ENCODE measurements at regions not wholly inside any gene's neighbourhood (a gene's known extent, or its start where the extent isn't known, plus 50 kb on each side); places are given as distances from the start of the nearest gene placed in this dataset.
A peak's percentile ranks its signal among the peaks of the same experiment; 100 is the strongest.

GRCh38 chr16:51968749-51969148 lies 578.2 kb downstream of the TOX3 start:
- intact Hi-C loops (cut with DNase I; ENCODE audit: low total_unique reads) = no loop called here

GRCh38 chr16:51967646-51968045 lies 579.3 kb downstream of the TOX3 start:
- Histone ChIP-seq H3K27ac (no peak overlapping the region), H3K4me1 (no peaks in the 10 kb centered on the region), H3K27me3 (no peaks in the 10 kb centered on the region), H3K9me3 (no peaks in the 10 kb centered on the region), H3K36me3 (no peaks in the 10 kb centered on the region), H3K4me3 (no peak overlapping the region)
- TF ChIP-seq CTCF (IDR thresholded peaks at IDR 0.05) = no peak
- no peak for TF ChIP-seq POLR2A (IDR thresholded peaks at IDR 0.05)
- intact Hi-C loops (cut with DNase I; ENCODE audit: low total_unique reads) = no loop called here
- DNase-seq = no peak

More at GRCh38 chr16:51968749-51969148, 578.2 kb downstream of the TOX3 start:
- no peak overlapping the region for H3K4me3 ChIP-seq
- H3K27me3 ChIP-seq = no peaks in the 10 kb centered on the region
- no peaks in the 10 kb centered on the region for H3K4me1 ChIP-seq
- no peaks in the 10 kb centered on the region for H3K36me3 ChIP-seq
- TF ChIP-seq CTCF (IDR thresholded peaks at IDR 0.05) (no peak), POLR2A (IDR thresholded peaks at IDR 0.05) (no peak)
- peak overlapping the region in 1 of 2 donors; percentile 3 for H3K27ac ChIP-seq
- no peak for DNase-seq
- H3K9me3 ChIP-seq = no peaks in the 10 kb centered on the region

- intact Hi-C loops (cut with DNase I; ENCODE audit: low total_unique reads) = no loop called here
- DNase-seq = no peak
- H3K9me3 ChIP-seq = no peaks in the 10 kb centered on the region
- H3K36me3 ChIP-seq = no peaks in the 10 kb centered on the region
- no peak overlapping the region for H3K4me3 ChIP-seq
- no peak overlapping the region for H3K27ac ChIP-seq
- H3K4me1 ChIP-seq = no peaks in the 10 kb centered on the region
- TF ChIP-seq POLR2A (IDR thresholded peaks at IDR 0.05) (no peak), CTCF (IDR thresholded peaks at IDR 0.05) (no peak)
- no peaks in the 10 kb centered on the region for H3K27me3 ChIP-seq
Observed at GRCh38 chr16:51960931-51961330, 586.0 kb downstream of the TOX3 start.

- Histone ChIP-seq H3K27ac (no peak overlapping the region), H3K9me3 (no peaks in the 10 kb centered on the region), H3K4me1 (no peaks in the 10 kb centered on the region), H3K27me3 (no peaks in the 10 kb centered on the region), H3K36me3 (no peaks in the 10 kb centered on the region), H3K4me3 (no peak overlapping the region)
- intact Hi-C loops (cut with DNase I; ENCODE audit: low total_unique reads) = no loop called here
- TF ChIP-seq CTCF (IDR thresholded peaks at IDR 0.05) (no peak), POLR2A (IDR thresholded peaks at IDR 0.05) (no peak)
- no peak for DNase-seq
Observed at GRCh38 chr16:51953286-51953985, 593.5 kb downstream of the TOX3 start.

GRCh38 chr16:51952500-51952899 lies 594.4 kb downstream of the TOX3 start:
- Histone ChIP-seq H3K4me3 (no peak overlapping the region), H3K9me3 (no peaks in the 10 kb centered on the region), H3K27me3 (no peaks in the 10 kb centered on the region), H3K36me3 (no peaks in the 10 kb centered on the region), H3K27ac (no peak overlapping the region), H3K4me1 (no peaks in the 10 kb centered on the region)
- TF ChIP-seq POLR2A (IDR thresholded peaks at IDR 0.05) (no peak), CTCF (IDR thresholded peaks at IDR 0.05) (no peak)
- intact Hi-C loops (cut with DNase I; ENCODE audit: low total_unique reads) = no loop called here
- no peak for DNase-seq

Data from uterus (tissue), 3 donors.